BJ (cell line): ENCODE measurements at regions not wholly inside any gene's neighbourhood (a gene's known extent, or its start where the extent isn't known, plus 50 kb on each side); places are given as distances from the start of the nearest gene placed in this dataset.

Source experiments
- CTCF ChIA-PET: fragments of 350-600 bp; formaldehyde crosslinking; extraction: SDS; loops from one replicate; lab custom pipeline; 2021; ENCODE audit warnings: antibody characterized with exemption, inconsistent platforms; lab: Yijun Ruan, JAX
- POLR2A ChIA-PET: fragments of 300-600 bp; sonication (Branson Sonifier 250); formaldehyde crosslinking; extraction: SDS; loops from one replicate; lab custom pipeline; 2021; ENCODE audit warnings: antibody characterized with exemption; lab: Charles Lee
- DNase-seq: peaks from one replicate; pipeline ENCODE4 v3.0.0-alpha.2; 2011; ENCODE audit warnings: low read depth
- H3K27me3 ChIP-seq: 2 replicates; pipeline ENCODE4 v1.6.0; 2011; ENCODE audit warnings: low read length; ENCODE audit not compliant: control insufficient read depth, insufficient read depth
- H3K36me3 ChIP-seq: 2 replicates; pipeline ENCODE4 v1.5.1; 2011; ENCODE audit warnings: low read length; ENCODE audit not compliant: control insufficient read depth, insufficient read depth
- H3K4me3 ChIP-seq: 2 replicates; pipeline ENCODE4 v1.5.1; 2011; ENCODE audit warnings: low read depth, mild to moderate bottlenecking, control low read depth, low read length
- TF ChIP-seq, protein P1 (sequence below): IDR thresholded peaks from 2 replicates; pipeline ENCODE4 v1.5.1; 2011; ENCODE audit warnings: low read depth, mild to moderate bottlenecking, control low read depth, inconsistent platforms, low read length, moderate library complexity; ENCODE audit not compliant: insufficient read depth

- no peak overlapping the region for H3K4me3 ChIP-seq
- ChIA-PET POLR2A (no interaction called here), CTCF (no interaction called here)
- H3K27me3 ChIP-seq, result no peaks in the 10 kb centered on the region; the same call in 1 of the 2 replicates
- no peaks in the 10 kb centered on the region for H3K36me3 ChIP-seq
- TF ChIP-seq, protein P1, sequence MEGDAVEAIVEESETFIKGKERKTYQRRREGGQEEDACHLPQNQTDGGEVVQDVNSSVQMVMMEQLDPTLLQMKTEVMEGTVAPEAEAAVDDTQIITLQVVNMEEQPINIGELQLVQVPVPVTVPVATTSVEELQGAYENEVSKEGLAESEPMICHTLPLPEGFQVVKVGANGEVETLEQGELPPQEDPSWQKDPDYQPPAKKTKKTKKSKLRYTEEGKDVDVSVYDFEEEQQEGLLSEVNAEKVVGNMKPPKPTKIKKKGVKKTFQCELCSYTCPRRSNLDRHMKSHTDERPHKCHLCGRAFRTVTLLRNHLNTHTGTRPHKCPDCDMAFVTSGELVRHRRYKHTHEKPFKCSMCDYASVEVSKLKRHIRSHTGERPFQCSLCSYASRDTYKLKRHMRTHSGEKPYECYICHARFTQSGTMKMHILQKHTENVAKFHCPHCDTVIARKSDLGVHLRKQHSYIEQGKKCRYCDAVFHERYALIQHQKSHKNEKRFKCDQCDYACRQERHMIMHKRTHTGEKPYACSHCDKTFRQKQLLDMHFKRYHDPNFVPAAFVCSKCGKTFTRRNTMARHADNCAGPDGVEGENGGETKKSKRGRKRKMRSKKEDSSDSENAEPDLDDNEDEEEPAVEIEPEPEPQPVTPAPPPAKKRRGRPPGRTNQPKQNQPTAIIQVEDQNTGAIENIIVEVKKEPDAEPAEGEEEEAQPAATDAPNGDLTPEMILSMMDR, result no peak
- no peak for DNase-seq
These were observed 365.6 kb upstream of the TBX3 start for GRCh38 chr12:115049614-115050013.

- Histone ChIP-seq H3K4me3 (no peak overlapping the region), H3K36me3 (no peaks in the 10 kb centered on the region), H3K27me3 (no peaks in the 10 kb centered on the region; the same call in 1 of the 2 replicates)
- CTCF ChIA-PET, result no interaction called here
- POLR2A ChIA-PET, result no interaction called here
- DNase-seq, result no peak
- TF ChIP-seq, protein P1, result no peak
These were observed 362.8 kb upstream of the TBX3 start for GRCh38 chr12:115046805-115047204.

- no peak overlapping the region for H3K4me3 ChIP-seq
- no peaks in the 10 kb centered on the region for H3K36me3 ChIP-seq
- POLR2A ChIA-PET, result interaction anchor here (0.6 kb wide), 1 partner anchor 372 kb away, joined by 5 read pairs; no protein-coding TSS in a partner anchor
- TF ChIP-seq, protein P1, result no peak
- H3K27me3 ChIP-seq, result no peaks in the 10 kb centered on the region
- no peak for DNase-seq
- CTCF ChIA-PET, result interaction anchor here (0.5 to 1.2 kb wide), 2 partner anchors 12 to 77 kb away, joined by 3 to 5 read pairs; no protein-coding TSS in a partner anchor
These were observed 360.1 kb upstream of the TBX3 start for GRCh38 chr12:115044073-115044472.

DNA sequence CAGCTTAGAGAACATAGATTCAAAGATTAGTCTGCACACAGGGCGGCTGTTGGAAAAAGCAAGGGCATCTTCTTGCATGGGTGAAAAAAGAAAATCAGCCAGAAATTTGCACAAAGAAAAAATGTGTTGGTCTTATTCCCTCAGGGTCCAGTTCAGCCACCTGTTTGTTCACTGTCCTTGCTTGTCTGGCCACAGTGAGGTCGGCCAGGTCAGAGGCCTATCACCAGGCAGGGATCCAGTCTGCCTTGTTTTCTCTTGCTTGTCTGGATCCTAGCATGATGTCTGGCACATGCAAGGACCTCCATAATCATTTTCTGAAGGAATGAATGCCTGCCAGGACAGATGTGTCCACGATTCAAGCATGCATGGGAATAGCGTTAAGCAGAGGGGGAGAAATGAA is 359.1 kb upstream of the TBX3 start:
- no peak overlapping the region for H3K4me3 ChIP-seq
- no peaks in the 10 kb centered on the region for H3K36me3 ChIP-seq
- TF ChIP-seq, protein P1, result no peak
- ChIA-PET POLR2A (interaction anchor here (0.5 kb wide), 1 partner anchor 41 kb away, joined by 6 read pairs; no protein-coding TSS in a partner anchor), CTCF (interaction anchor here (1.2 kb wide), 1 partner anchor 11 kb away, joined by 5 read pairs; no protein-coding TSS in a partner anchor)
- DNase-seq, result no peak
- H3K27me3 ChIP-seq, result no peaks in the 10 kb centered on the region

GRCh38 chr12:115042341-115042740 is 358.4 kb upstream of the TBX3 start:
- Histone ChIP-seq H3K36me3 (no peaks in the 10 kb centered on the region), H3K4me3 (no peak overlapping the region), H3K27me3 (no peaks in the 10 kb centered on the region)
- ChIA-PET CTCF (no interaction called here), POLR2A (no interaction called here)
- TF ChIP-seq, protein P1, result no peak
- no peak for DNase-seq
